Stimulated activated CD8-positive, alpha-beta memory T cell treated with anti-CD3 and anti-CD28 coated beads, Interleukin-4, amount 100 ng/mL, for 24 hours (primary cell): ENCODE measurements at regions not wholly inside any gene's neighbourhood (a gene's known extent, or its start where the extent isn't known, plus 50 kb on each side); places are given as distances from the start of the nearest gene placed in this dataset.

Source experiments
- DNase-seq: peaks from one replicate; pipeline ENCODE4 v3.0.0-alpha.2; 2020; ENCODE audit warnings: low read depth

- no peak for DNase-seq
Observed at GRCh38 chr2:219769090-219769910, 141.9 kb downstream of the SLC4A3 start.

- DNase-seq: no peak
Observed at GRCh38 chr2:219772103-219772635, 144.7 kb downstream of the SLC4A3 start.

DNA sequence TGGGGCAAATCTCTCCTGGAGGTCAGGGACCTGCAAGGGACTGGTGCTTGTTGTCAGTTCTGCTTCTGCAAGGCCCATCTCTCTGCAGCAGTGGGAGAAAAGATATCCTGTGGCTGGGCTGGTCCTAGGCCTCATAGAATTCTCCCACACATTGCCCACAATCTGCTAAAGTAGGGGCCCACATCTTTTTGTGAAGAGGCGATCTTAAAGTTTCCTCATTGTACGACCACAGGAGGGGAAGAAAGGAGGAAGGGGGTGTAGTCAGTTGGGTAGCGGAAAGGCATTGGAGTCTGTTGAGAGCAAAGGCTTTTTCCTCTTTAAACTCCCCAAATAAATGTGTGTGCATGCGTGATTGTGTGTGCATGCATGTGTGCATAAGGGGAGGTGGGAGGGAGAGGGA is 145.3 kb downstream of the SLC4A3 start:
- DNase-seq: no peak

DNA sequence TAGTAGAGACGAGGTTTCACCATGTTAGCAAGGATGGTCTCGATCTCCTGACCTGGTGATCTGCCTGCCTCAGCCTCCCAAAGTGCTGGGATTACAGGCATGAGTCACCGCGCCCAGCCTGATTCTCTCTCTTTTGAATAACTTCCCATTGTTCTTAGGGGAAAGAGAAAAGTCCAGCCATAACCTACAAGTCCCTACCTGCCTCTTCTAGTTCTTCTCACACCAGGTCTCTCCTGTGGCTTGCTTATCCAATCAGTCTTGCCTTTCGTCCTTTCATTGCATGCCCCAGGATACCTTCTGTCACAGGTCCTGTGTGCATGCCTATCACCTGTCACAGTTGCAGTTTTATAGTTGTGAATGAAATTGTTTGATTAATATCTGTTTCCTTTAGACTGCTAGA is 148.1 kb downstream of the SLC4A3 start:
- no peak for DNase-seq

DNA sequence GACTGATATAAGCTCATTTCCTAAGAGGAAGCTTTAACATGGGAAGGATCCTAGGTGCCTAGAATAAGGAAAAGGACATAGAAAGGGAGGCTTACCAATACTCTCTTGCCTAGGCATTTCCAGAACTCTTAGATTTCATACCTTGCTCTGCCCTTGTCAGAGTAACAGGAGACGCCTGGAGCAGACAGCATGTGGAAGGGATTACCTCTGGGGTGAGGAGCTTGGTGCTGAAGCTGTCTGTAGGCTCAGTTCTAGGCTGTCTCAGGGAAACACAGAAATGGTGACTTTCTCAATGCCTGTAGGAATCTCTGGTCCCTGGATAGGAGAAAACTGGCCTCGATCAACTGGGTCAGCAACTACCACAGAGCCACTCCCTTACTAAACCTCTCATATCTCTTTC is 150.0 kb downstream of the SLC4A3 start:
- DNase-seq: no peak

DNA sequence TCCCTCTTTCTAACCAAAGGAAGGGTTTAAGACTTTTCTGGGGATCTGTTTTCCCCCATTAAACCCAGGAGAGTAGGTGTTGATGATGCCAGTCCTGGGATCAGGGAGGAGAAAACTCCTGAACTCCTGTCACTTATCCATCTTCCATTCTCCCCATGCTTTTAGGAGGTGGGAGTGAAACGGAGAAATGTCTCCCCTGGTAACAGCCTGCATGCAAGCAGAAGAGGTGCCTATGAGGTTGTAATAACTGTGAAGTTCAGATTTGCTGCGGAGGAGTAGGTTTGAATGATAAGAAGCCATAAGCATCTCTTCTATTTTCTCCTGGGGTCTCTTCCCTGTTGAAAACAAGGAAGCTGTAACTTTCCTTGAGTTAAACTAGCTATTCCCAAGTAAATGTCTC is 150.8 kb downstream of the SLC4A3 start:
- DNase-seq: no peak

- DNase-seq: no peak
Observed at GRCh38 chr2:219782737-219783348, 155.4 kb downstream of the SLC4A3 start.

GRCh38 chr2:219783359-219783975 is 156.0 kb downstream of the SLC4A3 start:
- no peak for DNase-seq

DNA sequence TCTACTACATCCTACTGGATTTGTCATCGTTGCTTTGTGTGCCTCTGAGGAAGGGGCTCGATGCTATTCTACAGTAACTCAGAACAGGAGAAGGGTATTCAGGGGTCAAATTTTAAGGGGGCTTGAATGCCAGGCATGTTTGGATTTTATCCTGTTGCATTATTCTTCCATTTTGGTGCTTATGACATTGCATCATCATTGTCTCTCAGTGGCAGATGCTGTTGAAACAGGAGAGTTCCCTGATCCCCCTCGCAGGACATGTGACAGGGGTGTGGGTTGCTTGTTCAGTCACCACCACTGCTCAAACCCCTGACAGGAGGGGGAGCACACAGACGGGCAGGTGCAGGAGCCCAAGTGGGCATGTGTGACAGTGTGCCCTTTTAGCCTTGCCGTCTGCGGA is 156.7 kb downstream of the SLC4A3 start:
- DNase-seq: no peak

- no peak for DNase-seq
Observed at GRCh38 chr2:219789476-219789875, 162.0 kb downstream of the SLC4A3 start.

DNA sequence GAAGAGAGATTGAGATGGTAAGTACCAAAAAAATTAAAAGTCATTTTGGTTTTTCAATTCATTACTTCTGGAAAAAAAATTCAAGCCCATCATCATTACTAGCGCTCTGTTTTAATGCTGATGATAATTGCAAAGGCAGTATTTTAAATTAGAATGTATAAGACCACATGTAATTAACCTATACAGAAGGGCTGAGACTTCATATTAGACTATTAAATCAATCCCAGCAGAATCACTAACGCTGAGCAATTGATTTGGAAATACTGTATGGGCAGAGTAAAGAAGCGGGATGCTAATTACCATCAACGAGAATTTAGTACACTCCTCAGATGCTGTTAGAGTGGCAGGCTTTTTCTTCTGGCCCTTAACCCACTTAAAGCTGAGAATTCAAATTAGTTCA is 165.0 kb downstream of the SLC4A3 start:
- DNase-seq: no peak

- DNase-seq: no peak
Observed at GRCh38 chr2:219798430-219798829, 171.0 kb downstream of the SLC4A3 start.

DNA sequence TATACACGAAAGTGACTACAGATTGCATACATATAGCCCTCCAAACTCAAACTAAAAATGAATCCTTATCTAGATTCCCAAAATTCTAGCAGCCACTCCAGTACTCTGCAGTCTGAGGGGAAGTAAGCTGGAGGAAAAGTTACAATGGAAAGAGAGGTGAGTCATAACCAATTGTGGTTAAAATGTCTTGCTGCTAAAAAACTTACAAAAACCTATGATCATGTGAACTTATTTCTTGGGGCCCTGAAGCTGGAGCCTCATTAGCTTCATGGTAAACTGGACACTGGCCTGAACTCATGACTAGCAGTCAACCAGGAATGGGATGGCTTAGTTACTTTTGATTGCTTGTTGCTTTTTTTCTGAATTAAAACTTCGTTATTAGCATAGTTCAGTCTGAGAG is 175.9 kb downstream of the SLC4A3 start:
- no peak for DNase-seq

DNA sequence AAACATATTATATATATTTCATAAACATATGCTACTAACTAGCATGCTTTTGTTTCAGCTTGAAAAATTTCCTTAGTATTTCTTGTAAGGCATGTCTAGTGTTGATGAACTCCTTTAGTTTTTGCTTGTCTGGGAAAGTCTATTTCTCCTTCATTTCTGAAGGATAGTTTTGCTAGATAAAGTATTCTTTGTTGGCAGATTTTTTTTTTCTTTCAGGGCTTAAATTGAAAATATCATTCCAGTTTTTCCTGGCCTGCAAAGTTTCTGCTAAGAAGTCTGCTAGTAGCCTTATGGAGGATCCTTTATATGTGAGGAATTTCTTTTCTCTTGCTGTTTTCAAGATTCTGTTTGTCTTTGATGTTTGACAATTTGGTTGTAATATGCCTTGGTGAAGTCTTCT is 183.5 kb downstream of the SLC4A3 start:
- DNase-seq: no peak

DNA sequence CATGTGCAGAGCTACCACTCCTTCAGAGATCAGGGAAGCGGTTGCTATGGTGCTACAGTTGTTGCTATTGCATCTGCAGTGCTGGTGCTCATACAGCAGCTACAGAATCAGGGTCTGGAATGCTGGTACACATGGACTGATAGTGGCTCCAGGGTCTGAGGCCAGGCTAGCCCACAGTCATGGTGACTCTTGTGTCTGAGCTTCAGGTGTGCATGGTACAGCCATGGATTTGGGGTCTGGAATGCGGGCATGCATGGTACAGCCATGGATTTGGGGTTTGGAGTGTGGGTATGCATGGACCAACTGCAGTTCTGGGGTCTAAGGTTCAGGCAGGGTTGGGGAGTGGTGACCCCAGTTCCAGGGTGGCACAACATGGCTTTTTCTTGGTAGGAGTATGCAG is 185.2 kb downstream of the SLC4A3 start:
- DNase-seq: no peak

DNA sequence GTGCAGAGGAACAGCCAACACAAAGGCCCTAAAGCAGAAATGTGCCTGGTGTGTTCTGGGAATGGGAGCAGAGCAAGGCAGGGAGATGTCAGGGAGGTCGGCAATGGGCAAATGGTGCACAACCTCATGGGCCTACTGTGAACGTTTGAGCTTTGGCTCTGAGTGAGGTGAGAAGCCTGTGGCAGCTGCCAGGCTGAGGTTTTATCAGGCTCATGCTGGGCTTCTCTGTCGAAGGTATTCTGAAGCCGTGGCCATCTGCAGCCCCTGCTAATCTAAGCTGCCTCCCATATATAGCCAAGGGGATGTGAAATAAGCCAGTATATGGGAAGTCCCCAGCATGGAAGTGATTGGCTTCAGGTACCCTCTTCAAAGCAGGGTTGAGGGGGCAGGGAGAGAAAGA is 193.3 kb downstream of the SLC4A3 start:
- DNase-seq: no peak

DNA sequence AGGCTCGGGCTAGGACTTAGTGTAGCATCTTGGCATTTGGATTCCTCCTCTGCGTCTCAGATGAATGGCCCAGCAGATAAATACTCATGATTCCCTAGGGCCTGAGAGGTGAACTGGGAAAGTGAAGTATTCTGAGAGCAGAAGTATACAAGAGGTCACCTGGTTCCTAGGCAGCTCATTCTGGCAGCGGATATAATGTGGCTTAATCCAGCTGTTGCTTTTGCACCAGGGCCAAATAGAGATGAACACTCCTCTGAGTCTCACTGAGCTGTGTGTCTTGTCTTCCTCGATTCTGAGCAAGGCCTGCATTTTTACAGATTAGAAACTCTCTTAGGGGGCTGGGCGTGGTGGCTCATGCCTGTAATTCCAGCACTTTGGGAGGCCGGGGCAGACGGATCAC is 196.1 kb downstream of the SLC4A3 start:
- no peak for DNase-seq

- DNase-seq: no peak
Observed at GRCh38 chr2:219824996-219825395, 197.6 kb downstream of the SLC4A3 start.

- no peak for DNase-seq
Observed at GRCh38 chr2:219828127-219828526, 200.7 kb downstream of the SLC4A3 start.

- no peak for DNase-seq
Observed at GRCh38 chr2:219829667-219830352, 202.4 kb downstream of the SLC4A3 start.

- DNase-seq: no peak
Observed at GRCh38 chr2:219830353-219830738, 202.9 kb downstream of the SLC4A3 start.

GRCh38 chr2:219831957-219832356 is 204.5 kb downstream of the SLC4A3 start:
- no peak for DNase-seq

DNA sequence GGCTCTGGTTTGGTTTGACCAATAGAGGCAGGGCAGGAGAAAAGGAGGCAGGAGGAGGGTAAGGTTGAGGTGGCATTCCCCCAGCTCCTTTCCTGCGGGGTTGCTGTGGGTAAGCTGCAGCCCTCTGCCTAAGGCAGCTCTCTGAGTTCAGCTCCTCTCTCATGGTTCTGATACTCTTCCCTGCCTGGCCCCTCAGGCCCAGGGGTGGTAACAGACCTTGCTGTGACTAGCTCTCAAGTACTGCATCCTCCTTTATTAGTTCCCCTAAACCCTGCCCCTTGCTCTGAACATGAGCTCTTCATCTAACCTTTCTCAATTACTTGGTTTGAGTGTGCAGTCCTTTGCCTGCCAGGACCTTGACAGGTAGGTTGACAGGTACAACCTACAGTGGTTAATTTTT is 205.5 kb downstream of the SLC4A3 start:
- no peak for DNase-seq
